ENCODE measurements at regions not wholly inside any gene's neighbourhood (a gene's known extent, or its start where the extent isn't known, plus 50 kb on each side); places are given as distances from the start of the nearest gene placed in this dataset.
"Not testable (repeated sequence)": the region's sequence is repeated elsewhere in the genome, so short reads cannot be mapped to it uniquely, and the experiment has no call there.

DNA sequence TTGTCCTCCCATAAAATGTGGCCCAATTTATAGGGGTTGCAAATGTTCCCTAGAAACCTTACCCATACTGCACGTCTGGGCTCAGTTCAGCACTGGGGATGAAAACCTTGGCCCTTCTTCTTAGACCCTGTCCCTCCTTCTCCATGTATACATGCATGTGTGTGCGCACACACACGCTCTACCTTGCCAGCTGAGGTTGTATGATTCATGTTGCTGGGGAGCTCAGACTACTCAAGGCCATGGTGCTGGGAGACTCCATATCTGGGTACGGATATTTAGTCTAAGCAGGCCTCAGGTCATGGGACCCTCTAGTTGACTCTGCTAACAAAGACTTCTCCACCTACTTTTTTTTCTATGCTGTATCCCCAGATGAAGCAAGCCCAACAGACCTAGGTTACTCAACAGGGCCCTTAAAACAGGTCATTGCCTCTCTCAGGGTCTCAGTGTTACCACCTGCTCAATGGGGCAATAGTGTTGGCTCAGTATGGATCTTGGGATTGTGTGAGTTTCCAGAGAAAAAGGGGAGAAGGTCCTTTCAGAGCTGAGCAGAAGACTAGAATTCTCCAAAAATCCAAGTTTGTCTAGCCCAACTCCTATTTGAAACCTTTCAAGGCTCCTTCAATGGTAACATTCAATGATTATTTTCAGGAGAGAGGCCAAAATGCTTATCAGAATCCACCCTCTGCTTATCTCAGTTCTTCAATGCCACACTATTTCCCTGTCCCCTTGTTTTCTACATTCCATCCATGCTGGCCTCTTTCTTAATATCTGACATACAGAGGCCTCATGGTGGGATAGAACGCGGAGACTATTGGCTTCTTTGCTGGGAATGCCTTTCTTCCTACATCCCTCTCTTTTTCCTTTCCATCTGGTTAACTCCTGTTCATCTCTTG lies 123.6 kb upstream of the PITX1 start:
- DNase-seq (ENCODE audit: low read depth in 2 of 2), result no peak

DNA sequence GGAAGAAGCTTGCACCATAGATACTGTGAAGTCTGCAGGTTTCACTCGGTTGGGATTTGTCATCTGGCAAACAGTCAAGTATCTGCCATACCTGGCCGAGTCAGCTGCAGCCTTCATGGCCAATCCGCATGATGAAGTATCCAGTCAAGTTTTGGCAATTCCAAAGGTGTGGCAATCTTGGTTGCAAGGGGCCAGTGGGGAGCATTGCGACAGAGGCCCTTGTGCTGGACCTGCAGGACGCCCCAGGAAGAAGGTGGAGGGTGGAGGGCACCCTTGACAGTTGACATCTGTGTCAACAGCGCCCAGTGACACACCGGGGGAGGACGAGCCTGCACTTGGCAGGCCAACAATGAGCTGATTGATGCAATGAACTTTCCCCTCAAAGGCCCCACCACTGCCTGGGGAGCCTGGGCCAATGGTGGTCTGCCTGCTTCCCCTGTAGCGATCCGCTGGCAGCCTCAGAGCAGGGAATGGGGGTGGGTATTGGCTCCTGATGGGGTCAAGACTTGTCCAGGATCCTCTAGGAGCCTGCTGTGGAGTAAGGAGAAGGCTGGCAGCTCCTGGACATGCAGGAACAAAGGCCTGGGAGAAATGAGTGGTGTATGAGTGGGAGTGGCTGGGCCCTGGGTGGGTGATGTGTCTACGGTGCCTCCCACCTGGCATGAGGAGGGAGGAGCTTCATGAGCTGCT lies 122.8 kb upstream of the PITX1 start:
- DNase-seq (ENCODE audit: low read depth in 2 of 2), result no peak

DNA sequence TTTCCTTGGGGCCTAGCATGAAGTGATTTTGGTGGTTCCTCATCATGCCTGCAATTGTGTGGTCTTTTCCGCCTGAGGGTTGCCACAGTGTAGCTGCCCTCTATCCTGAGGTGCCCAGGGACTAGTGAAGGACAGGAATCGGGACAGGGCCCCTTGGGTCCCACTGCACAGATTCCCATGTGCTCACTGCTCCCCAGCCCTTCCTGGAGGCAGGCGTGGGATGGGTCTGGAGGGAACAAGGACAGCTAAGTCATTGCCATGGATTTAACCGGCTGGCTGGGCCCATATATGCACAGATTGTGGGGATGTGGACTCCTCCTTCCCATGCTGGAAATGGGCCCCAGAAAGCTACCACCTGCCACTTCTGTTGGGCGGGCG lies 122.3 kb upstream of the PITX1 start:
- DNase-seq (ENCODE audit: low read depth in 2 of 2), result no peak

- no peak for DNase-seq (ENCODE audit: low read depth in 2 of 2)
Measured at GRCh38 chr5:135155616-135156214, 121.7 kb upstream of the PITX1 start.

DNA sequence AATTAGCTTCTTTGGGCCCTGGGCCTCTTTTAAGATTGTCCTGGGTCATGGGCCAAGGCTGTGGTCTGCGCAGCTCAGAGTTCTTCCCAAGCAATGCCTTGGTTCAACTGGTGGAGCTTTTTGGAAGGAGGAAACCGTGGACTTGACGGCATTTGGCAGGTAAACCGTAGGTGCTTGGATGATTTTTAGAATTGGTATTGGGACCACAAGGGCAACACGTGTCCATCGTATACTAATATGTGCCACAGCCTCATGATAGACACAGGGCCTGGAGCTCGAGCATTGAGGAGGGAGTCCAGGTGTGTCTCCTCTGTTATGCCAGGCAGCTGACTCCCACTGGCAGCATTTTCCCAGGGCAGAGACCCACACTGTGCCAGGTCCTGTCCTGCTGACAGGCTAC lies 120.9 kb upstream of the PITX1 start:
- no peak for DNase-seq (ENCODE audit: low read depth in 2 of 2)

DNA sequence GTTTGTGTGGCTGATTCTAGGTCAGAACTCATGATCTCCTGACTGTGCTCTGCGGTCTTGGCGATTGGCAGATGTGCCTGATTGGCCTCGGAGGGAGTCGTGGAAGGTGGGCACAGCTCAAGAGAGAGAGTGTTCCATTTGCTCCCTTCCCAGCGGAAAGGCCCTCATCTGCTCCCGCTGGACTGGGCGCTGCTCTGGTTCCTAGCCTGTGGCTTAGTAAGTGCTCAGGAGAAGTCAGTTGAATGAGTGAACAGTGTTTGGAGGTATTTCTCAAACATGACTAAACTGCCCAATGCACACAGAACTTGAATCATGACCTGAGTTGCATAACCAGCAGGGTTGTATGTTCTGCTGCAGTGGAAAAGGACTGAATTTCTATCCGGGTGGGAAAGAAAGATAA lies 120.2 kb upstream of the PITX1 start:
- DNase-seq (ENCODE audit: low read depth in 2 of 2), result no peak

DNA sequence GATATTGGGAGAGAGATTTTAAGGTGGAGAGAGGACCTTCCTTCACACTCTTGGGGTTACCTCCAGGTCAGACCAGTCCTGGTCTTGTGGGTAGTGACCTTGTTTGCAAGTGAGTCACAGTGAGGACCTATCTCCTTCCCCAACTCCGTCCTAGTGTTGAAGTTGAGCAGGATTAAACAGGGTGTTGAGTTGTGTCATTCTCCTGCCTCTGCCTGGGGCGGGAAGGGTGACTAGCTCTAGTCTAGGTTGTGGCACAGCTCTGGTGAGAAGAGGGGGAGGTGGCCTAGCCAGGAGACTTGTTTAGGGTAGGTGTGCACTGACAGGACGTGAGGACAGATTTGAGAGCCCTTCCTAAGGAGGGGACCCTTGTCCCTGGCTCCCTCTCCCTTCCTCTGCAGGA lies 119.6 kb upstream of the PITX1 start:
- DNase-seq (ENCODE audit: low read depth in 2 of 2), result no peak

GRCh38 chr5:135153259-135153658 lies 119.2 kb upstream of the PITX1 start:
- no peak for DNase-seq (ENCODE audit: low read depth in 2 of 2)

DNA sequence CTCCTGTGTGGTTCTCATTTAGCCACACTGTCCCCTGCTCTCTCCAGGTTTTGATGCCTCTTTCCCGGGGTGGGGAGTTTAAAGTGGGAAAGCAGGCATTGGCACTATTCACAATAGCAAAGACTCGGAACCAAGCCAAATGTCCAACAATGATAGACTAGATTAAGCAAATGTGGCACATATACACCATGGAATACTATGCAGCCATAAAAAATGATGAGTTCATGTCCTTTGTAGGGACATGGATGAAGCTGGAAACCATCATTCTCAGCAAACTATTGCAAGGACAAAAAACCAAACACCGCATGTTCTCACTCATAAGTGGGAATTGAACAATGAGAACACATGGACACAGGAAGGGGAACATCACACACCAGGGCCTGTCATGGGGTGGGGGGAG lies 117.6 kb upstream of the PITX1 start:
- not testable (repeated sequence) for DNase-seq (ENCODE audit: low read depth in 2 of 2)

- DNase-seq (ENCODE audit: low read depth in 2 of 2), result no peak
Measured at GRCh38 chr5:135151256-135151655, 117.2 kb upstream of the PITX1 start.

DNA sequence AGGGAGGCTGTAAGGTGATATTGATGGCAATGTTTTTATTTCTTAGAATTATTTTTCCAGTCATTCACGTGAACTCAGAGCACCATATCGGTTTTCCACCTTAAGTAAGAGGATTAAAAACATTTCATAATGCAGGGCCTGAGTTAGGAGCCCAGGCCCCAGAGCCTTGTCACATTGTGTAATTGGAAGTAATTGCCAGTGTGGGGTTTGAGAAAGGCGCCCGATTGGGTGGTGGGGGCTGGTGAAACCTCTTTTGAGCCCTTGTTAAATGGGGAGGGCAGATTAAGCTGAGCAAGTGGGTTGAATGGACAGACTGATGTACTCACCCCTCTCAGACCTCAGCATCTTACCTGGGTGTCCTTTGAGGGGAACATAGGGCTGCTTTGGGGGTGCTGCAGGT lies 116.7 kb upstream of the PITX1 start:
- DNase-seq (ENCODE audit: low read depth in 2 of 2), result no peak

DNA sequence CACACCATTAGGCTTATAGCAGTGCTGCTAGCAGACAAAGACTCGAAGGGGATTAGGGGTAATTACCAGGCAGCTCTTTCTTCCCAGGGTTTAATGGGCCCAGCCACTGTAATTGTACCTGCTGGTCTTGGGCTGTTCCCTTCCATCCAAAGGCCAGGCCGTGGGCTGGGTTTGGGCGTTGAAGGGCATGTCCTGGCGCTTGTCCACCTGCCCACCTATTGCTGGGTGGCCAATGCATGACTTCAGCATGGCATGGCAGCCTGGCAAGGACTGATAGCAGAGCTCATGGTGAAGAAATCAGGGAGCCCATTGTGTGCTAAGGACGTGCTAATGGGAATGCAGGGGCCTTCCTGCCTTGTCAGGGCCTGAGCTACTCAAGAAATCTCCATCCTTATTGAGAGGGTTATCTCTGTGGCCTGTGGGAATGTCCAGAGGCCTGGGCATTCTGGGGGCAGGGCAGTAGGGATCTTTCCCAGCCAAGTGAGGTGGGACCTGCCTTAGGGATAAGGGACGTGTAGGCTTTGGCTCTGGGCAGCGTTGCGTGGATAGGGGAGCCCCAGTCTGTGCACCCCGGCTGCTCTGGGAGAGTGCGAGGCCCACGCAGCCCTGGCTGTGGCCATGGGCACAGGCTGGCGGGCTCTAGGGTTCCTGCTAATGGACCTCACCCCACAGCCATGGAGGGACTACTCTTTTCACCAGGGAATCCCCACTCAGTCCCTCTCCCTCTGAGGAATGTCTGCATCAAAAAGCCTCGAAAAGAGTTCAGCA lies 116.1 kb upstream of the PITX1 start:
- DNase-seq (ENCODE audit: low read depth in 2 of 2), result no peak

- DNase-seq (ENCODE audit: low read depth in 2 of 2), result no peak
Measured at GRCh38 chr5:135149229-135149955, 115.4 kb upstream of the PITX1 start.

GRCh38 chr5:135147294-135148090 lies 113.5 kb upstream of the PITX1 start:
- no peak for DNase-seq (ENCODE audit: low read depth in 2 of 2)

- no peak for DNase-seq (ENCODE audit: low read depth in 2 of 2)
Measured at GRCh38 chr5:135145985-135146384, 112.0 kb upstream of the PITX1 start.

- not testable (repeated sequence) for DNase-seq (ENCODE audit: low read depth in 2 of 2)
Measured at GRCh38 chr5:135143682-135144081, 109.7 kb upstream of the PITX1 start.

GRCh38 chr5:135141303-135142268 lies 107.6 kb upstream of the PITX1 start:
- no peak for DNase-seq (ENCODE audit: low read depth in 2 of 2)

DNA sequence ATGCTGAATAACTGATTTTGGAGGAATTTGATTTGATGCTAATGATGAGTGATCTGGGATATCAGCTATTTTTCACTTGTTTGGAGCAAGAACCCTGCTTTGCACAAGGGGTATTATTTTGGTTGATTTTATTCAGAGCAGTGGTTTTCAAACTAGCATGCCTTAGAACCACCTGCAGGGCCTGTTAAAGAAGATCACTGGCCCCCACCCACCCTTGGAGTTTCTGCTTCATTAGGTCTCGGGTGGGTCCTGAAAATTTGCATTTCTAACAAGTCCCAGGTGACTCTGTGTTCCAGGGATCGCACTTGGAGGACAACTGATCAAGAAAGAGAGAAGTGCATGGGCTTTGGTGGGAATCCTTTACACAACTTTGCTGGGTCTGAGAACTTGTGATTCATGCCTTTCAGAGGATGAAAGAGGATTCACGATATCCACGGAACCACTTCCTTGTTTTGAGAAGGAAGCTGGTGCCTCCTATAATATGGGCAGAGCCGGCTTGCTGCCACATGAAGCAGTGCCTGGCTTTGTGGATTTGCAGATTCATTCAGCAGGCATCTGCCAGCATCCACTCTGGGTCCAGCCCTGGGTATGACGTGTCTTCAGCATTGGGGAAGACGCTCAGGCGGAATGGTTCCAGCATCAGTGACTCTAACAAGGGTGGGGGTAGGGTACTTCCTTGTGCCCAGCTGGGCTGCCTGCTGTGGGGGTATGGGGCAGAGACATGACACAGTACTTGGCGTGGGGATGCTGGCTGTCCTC lies 106.6 kb upstream of the PITX1 start:
- no peak for DNase-seq (ENCODE audit: low read depth in 2 of 2)

Data from stimulated activated CD4-positive, alpha-beta T cell treated with anti-CD3 and anti-CD28 coated beads, Interleukin-12 subunit alpha, Interleukin-12 subunit beta, amount 100 ng/mL, for 24 hours (primary cell).